Panc1 (cell line): ENCODE measurements at regions not wholly inside any gene's neighbourhood (a gene's known extent, or its start where the extent isn't known, plus 50 kb on each side); places are given as distances from the start of the nearest gene placed in this dataset.
A peak's percentile ranks its signal among the peaks of the same experiment; 100 is the strongest.

Experiments
- ATAC-seq: fragments of 200-7000 bp; cut with Tn5 transposase; 2 replicates; pipeline ENCODE4 v1.9.1; 2020; ENCODE audit warnings: mild to moderate bottlenecking, moderate library complexity
- BruUV-seq: library from RNA; stranded (reverse); fragments of 400-500 nt; replicated peaks from 2 replicates; lab custom pipeline; 2021; lab: Mats Ljungman, UMichigan
- CTCF ChIA-PET: fragments of 300-600 bp; sonication (Branson Sonifier 250); formaldehyde crosslinking; loops from one replicate; lab custom pipeline; 2022; ENCODE audit warnings: antibody characterized with exemption; lab: Charles Lee
- POLR2A ChIA-PET: fragments of 300-600 bp; sonication (Branson Sonifier 250); formaldehyde crosslinking; loops from one replicate; lab custom pipeline; 2022; ENCODE audit warnings: antibody characterized with exemption; lab: Charles Lee
- DNase-seq: peaks from one replicate; pipeline ENCODE4 v3.0.0-alpha.2; 2010; ENCODE audit warnings: low read depth, low spot score
- H3K27ac ChIP-seq: 2 replicates; pipeline ENCODE4 v1.5.1; 2011; ENCODE audit warnings: mild to moderate bottlenecking, low read length, inconsistent platforms
- H3K27me3 ChIP-seq: fragments of 200-500 bp; sonication (Bioruptor generic); 2 replicates; pipeline ENCODE4 v1.6.0; 2014; ENCODE audit warnings: low read length, inconsistent platforms; ENCODE audit not compliant: control insufficient read depth, insufficient read depth
- H3K36me3 ChIP-seq: fragments of 200-500 bp; sonication (Bioruptor generic); 2 replicates; pipeline ENCODE4 v1.5.1; 2014; ENCODE audit warnings: inconsistent platforms, mild to moderate bottlenecking, low read length, moderate library complexity; ENCODE audit not compliant: control insufficient read depth, insufficient read depth
- H3K4me1 ChIP-seq: 2 replicates; pipeline ENCODE4 v1.5.1; 2011; ENCODE audit warnings: inconsistent platforms, mild to moderate bottlenecking, low read length, moderate library complexity; ENCODE audit not compliant: control insufficient read depth, insufficient read depth
- H3K4me3 ChIP-seq, 2 experiments: 2 replicates each; pipeline ENCODE4 v1.5.1; 2011 to 2012; ENCODE audit warnings: low read depth in 2 of 2, low read length in 2 of 2, mild to moderate bottlenecking in 2 of 2, inconsistent platforms in 1 of 2, moderate library complexity in 1 of 2
- H3K9me3 ChIP-seq: fragments of 200-500 bp; sonication (Bioruptor generic); 2 replicates; pipeline ENCODE4 v1.5.1; 2014; ENCODE audit warnings: low read depth, mild to moderate bottlenecking, inconsistent platforms, low read length, moderate library complexity; ENCODE audit not compliant: control insufficient read depth, insufficient read depth
- POLR2AphosphoS5 ChIP-seq: IDR thresholded peaks from 2 replicates; pipeline ENCODE4 v1.6.1; 2012; ENCODE audit warnings: mild to moderate bottlenecking, low read depth, low read length, moderate library complexity
- REST ChIP-seq, 2 experiments: IDR thresholded peaks; 2 replicates each; pipeline ENCODE4 v1.6.1; 2011 to 2012; ENCODE audit warnings: low read depth in 2 of 2, control low read depth in 1 of 2, low read length in 1 of 2, mild to moderate bottlenecking in 1 of 2, moderate library complexity in 1 of 2; ENCODE audit not compliant: insufficient read depth in 1 of 2
- SIN3A ChIP-seq: IDR thresholded peaks from 2 replicates; pipeline ENCODE4 v1.6.1; 2012; ENCODE audit warnings: low read depth, mild to moderate bottlenecking, low read length, moderate library complexity, borderline replicate concordance; ENCODE audit not compliant: insufficient read depth
- TCF7L2 ChIP-seq: IDR thresholded peaks from 2 replicates; pipeline ENCODE4 v1.6.1; 2011; ENCODE audit warnings: mild to moderate bottlenecking, low read depth, low read length, inconsistent platforms
- in situ Hi-C: cut with HindIII; loops from 2 replicates; pipeline ENCODE4 v1.10.0; 2016; ENCODE audit warnings: low sequenced_read_pairs, low pct_unique_long_range_greater_than_20kb
- intact Hi-C: fragments of 100-400 bp; cut with micrococcal nuclease; formaldehyde crosslinking; loops from one replicate; pipeline ENCODE4 v1.10.0; 2022; ENCODE audit not compliant: unreplicated experiment
- TF ChIP-seq, protein P1 (sequence below): fragments of 450-650 bp; IDR thresholded peaks from 2 replicates; pipeline ENCODE4 v1.5.1; 2017; ENCODE audit warnings: mild to moderate bottlenecking

- CTCF ChIA-PET, result no interaction called here
- no peaks in the 10 kb centered on the region for H3K4me1 ChIP-seq
- in situ Hi-C loops, result no loop called here
Measured at GRCh38 chr20:50356962-50357782, 153.0 kb upstream of the PTPN1 start.

DNA sequence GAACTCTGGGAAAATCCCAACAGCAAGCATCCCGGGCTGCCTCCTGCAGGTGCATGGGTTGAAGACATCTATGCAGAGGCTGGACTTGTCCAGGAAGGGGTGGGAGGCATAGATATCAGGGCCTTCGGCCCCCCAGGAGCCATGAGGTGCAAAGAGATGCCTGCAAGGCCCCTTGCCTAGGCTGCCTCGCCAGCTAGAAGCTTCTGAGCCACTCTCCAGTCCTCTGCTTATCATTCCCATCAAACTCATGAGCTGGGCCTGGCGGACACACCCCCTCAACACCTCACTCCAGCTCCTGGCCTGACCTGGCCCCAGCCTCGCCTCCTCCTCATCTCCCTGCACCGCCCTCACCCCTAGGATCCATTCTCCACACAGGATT, 152.4 kb upstream of the PTPN1 start:
- H3K36me3 ChIP-seq, result no peaks in the 10 kb centered on the region
- H3K27ac ChIP-seq, result no peak overlapping the region
- DNase-seq, result no peak
- intact Hi-C loops, result no loop called here
- in situ Hi-C loops, result no loop called here
- CTCF ChIA-PET, result no interaction called here
- H3K27me3 ChIP-seq, result no peaks in the 10 kb centered on the region
- no TSS peak for BruUV-seq
- no peaks in the 10 kb centered on the region for H3K4me1 ChIP-seq
- H3K4me3 ChIP-seq, result no peak overlapping the region
- TF ChIP-seq, protein P1, sequence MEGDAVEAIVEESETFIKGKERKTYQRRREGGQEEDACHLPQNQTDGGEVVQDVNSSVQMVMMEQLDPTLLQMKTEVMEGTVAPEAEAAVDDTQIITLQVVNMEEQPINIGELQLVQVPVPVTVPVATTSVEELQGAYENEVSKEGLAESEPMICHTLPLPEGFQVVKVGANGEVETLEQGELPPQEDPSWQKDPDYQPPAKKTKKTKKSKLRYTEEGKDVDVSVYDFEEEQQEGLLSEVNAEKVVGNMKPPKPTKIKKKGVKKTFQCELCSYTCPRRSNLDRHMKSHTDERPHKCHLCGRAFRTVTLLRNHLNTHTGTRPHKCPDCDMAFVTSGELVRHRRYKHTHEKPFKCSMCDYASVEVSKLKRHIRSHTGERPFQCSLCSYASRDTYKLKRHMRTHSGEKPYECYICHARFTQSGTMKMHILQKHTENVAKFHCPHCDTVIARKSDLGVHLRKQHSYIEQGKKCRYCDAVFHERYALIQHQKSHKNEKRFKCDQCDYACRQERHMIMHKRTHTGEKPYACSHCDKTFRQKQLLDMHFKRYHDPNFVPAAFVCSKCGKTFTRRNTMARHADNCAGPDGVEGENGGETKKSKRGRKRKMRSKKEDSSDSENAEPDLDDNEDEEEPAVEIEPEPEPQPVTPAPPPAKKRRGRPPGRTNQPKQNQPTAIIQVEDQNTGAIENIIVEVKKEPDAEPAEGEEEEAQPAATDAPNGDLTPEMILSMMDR, result no peak
- TF ChIP-seq POLR2AphosphoS5 (no peak), SIN3A (no peak), TCF7L2 (no peak), REST (IDR thresholded peaks at IDR 0.05; ENCODE audit: insufficient read depth in 1 of 2, low read depth in 2 of 2, low read length in 1 of 2) (no peak)
- no peaks in the 10 kb centered on the region for H3K9me3 ChIP-seq
- ATAC-seq, result peak; percentile 64
- POLR2A ChIA-PET, result no interaction called here

More at GRCh38 chr20:50356962-50357782, 153.0 kb upstream of the PTPN1 start:
- BruUV-seq, result no TSS peak
- DNase-seq, result no peak
- ATAC-seq, result peak; percentile 50; the same call in 1 of the 2 replicates
- Histone ChIP-seq H3K27me3 (no peaks in the 10 kb centered on the region), H3K36me3 (no peaks in the 10 kb centered on the region), H3K9me3 (no peaks in the 10 kb centered on the region), H3K4me3 (no peak overlapping the region), H3K27ac (no peak overlapping the region)
- TF ChIP-seq REST (IDR thresholded peaks at IDR 0.05; ENCODE audit: insufficient read depth in 1 of 2, low read depth in 2 of 2, low read length in 1 of 2) (no peak), SIN3A (no peak), TCF7L2 (no peak)
- TF ChIP-seq, protein P1, result no peak
- POLR2A ChIA-PET, result no interaction called here
- intact Hi-C loops, result no loop called here
